Ovary (tissue), 3 donors: ENCODE measurements at regions not wholly inside any gene's neighbourhood (a gene's known extent, or its start where the extent isn't known, plus 50 kb on each side); places are given as distances from the start of the nearest gene placed in this dataset.
"Not testable (repeated sequence)": the region's sequence is repeated elsewhere in the genome, so short reads cannot be mapped to it uniquely, and the experiment has no call there.

ENCODE experiments used
- CTCF ChIP-seq, 3 donors: fragments of 450-650 bp in 2 of 3; fragments of 200-600 bp in 1 of 3; IDR thresholded peaks; one replicate each; pipeline versions ENCODE4 v1.5.1 to v1.8.0; 2016 to 2022; ENCODE audit warnings: antibody characterized with exemption in 3 of 3, mild to moderate bottlenecking in 1 of 3
- EP300 ChIP-seq: sonication (generic); formaldehyde crosslinking; IDR thresholded peaks from one replicate; pipeline ENCODE4 v1.6.1; 2017; ENCODE audit warnings: antibody characterized with exemption
- POLR2A ChIP-seq: fragments of 450-650 bp; IDR thresholded peaks from one replicate; pipeline ENCODE4 v1.6.1; 2017; ENCODE audit warnings: antibody characterized with exemption, mild to moderate bottlenecking, moderate library complexity
- donor health status: DM: no; HTN: no; CAD: no.

- not testable (repeated sequence) for TF ChIP-seq POLR2A; CTCF (IDR thresholded peaks at IDR 0.05); EP300
These were observed 65.1 kb upstream of the MAML3 start for GRCh38 chr4:140219070-140219469.
